GM18520 (cell line): ENCODE measurements at regions not wholly inside any gene's neighbourhood (a gene's known extent, or its start where the extent isn't known, plus 50 kb on each side); places are given as distances from the start of the nearest gene placed in this dataset.
"Not testable (repeated sequence)": the region's sequence is repeated elsewhere in the genome, so short reads cannot be mapped to it uniquely, and the experiment has no call there.

Source experiments
- ATAC-seq: cut with Tn5 transposase; IDR thresholded peaks from one replicate; pipeline ENCODE4 v1.9.1; 2021; ENCODE audit not compliant: unreplicated experiment

GRCh38 chr4:114236171-114236769 lies 256.8 kb upstream of the ARSJ start:
- ATAC-seq, result no peak

GRCh38 chr4:114237997-114238396 lies 258.6 kb upstream of the ARSJ start:
- no peak for ATAC-seq

GRCh38 chr4:114249561-114249960 lies 270.1 kb upstream of the ARSJ start:
- no peak for ATAC-seq

- ATAC-seq, result no peak
These were observed 270.5 kb upstream of the ARSJ start for GRCh38 chr4:114249976-114250375.

GRCh38 chr4:114250439-114250891 lies 271.0 kb upstream of the ARSJ start:
- no peak for ATAC-seq

GRCh38 chr4:114251020-114251419 lies 271.6 kb upstream of the ARSJ start:
- ATAC-seq, result no peak

GRCh38 chr4:114252499-114252898 lies 273.1 kb upstream of the ARSJ start:
- ATAC-seq, result no peak

GRCh38 chr4:114257501-114257900 lies 278.1 kb upstream of the ARSJ start:
- no peak for ATAC-seq

GRCh38 chr4:114262421-114262820 lies 283.0 kb upstream of the ARSJ start:
- not testable (repeated sequence) for ATAC-seq

- no peak for ATAC-seq
These were observed 283.8 kb upstream of the ARSJ start for GRCh38 chr4:114263233-114263632.

GRCh38 chr4:114264452-114264851 lies 285.0 kb upstream of the ARSJ start:
- no peak for ATAC-seq

- ATAC-seq, result no peak
These were observed 285.4 kb upstream of the ARSJ start for GRCh38 chr4:114264877-114265291.

GRCh38 chr4:114265342-114265741 lies 285.9 kb upstream of the ARSJ start:
- no peak for ATAC-seq

GRCh38 chr4:114267976-114268375 lies 288.5 kb upstream of the ARSJ start:
- ATAC-seq, result no peak

- no peak for ATAC-seq
These were observed 291.6 kb upstream of the ARSJ start for GRCh38 chr4:114271031-114271430.

GRCh38 chr4:114272226-114272625 lies 292.8 kb upstream of the ARSJ start:
- ATAC-seq, result no peak

GRCh38 chr4:114273238-114273637 lies 293.8 kb upstream of the ARSJ start:
- no peak for ATAC-seq

- no peak for ATAC-seq
These were observed 298.2 kb upstream of the ARSJ start for GRCh38 chr4:114277690-114278089.

GRCh38 chr4:114279066-114279465 lies 299.6 kb upstream of the ARSJ start:
- ATAC-seq, result no peak

GRCh38 chr4:114279711-114280110 lies 300.3 kb upstream of the ARSJ start:
- no peak for ATAC-seq

GRCh38 chr4:114280645-114281044 lies 301.2 kb upstream of the ARSJ start:
- ATAC-seq, result no peak

- ATAC-seq, result no peak
These were observed 301.9 kb upstream of the ARSJ start for GRCh38 chr4:114281164-114281960.

- no peak for ATAC-seq
These were observed 303.5 kb upstream of the ARSJ start for GRCh38 chr4:114282937-114283336.
